Ovary (tissue), 7 donors: ENCODE measurements at regions not wholly inside any gene's neighbourhood (a gene's known extent, or its start where the extent isn't known, plus 50 kb on each side); places are given as distances from the start of the nearest gene placed in this dataset.

Experiments used
- DNase-seq, 5 donors: peaks; one replicate each; pipeline ENCODE4 v3.0.0-alpha.2; 2019 to 2020
- H3K27ac ChIP-seq, 2 donors: fragments of 200-600 bp; one replicate each; pipeline versions ENCODE4 v1.5.1 to v1.8.0; 2019 to 2022
- H3K27me3 ChIP-seq: fragments of 200-600 bp; one replicate; pipeline ENCODE4 v1.8.0; 2022
- H3K36me3 ChIP-seq: fragments of 200-600 bp; sonication (generic); one replicate; pipeline ENCODE4 v1.5.1; 2019
- H3K4me1 ChIP-seq: one replicate; pipeline ENCODE4 v1.8.1; 2013; ENCODE audit warnings: mild to moderate bottlenecking, moderate library complexity; ENCODE audit not compliant: insufficient read depth
- H3K4me3 ChIP-seq: fragments of 200-600 bp; sonication (generic); one replicate; pipeline ENCODE4 v1.5.1; 2017
- H3K9me3 ChIP-seq, 2 donors: fragments of 200-600 bp in 1 of 2; sonication (generic) in 1 of 2; one replicate each; pipeline versions ENCODE4 v1.5.1 to v1.8.1; 2013 to 2019; ENCODE audit warnings: mild to moderate bottlenecking in 1 of 2, moderate library complexity in 1 of 2
- CTCF ChIP-seq, 3 donors: fragments of 450-650 bp in 2 of 3; fragments of 200-600 bp in 1 of 3; IDR thresholded peaks; one replicate each; pipeline versions ENCODE4 v1.5.1 to v1.8.0; 2016 to 2022; ENCODE audit warnings: antibody characterized with exemption in 3 of 3, mild to moderate bottlenecking in 1 of 3
- EP300 ChIP-seq: sonication (generic); formaldehyde crosslinking; IDR thresholded peaks from one replicate; pipeline ENCODE4 v1.6.1; 2017; ENCODE audit warnings: antibody characterized with exemption
- POLR2A ChIP-seq: fragments of 450-650 bp; IDR thresholded peaks from one replicate; pipeline ENCODE4 v1.6.1; 2017; ENCODE audit warnings: antibody characterized with exemption, mild to moderate bottlenecking, moderate library complexity
- WGBS, 3 donors: extraction: QIAGEN DNeasy Blood & Tissue Kit in 1 of 3; methylation state at CpG; one replicate each; pipeline versions ENCODE4 v1.1.5 to v1.1.7; 2013 to 2017; 5-methylcytosine and 5-hydroxymethylcytosine counted together
- intact Hi-C, 4 donors: fragments of 100-400 bp; cut with DNase I; formaldehyde crosslinking; loops; one replicate each; pipeline versions ENCODE4 v1.11.0 to v1.15.1; 2022 to 2023
- donor health status: DM: no; HTN: no; CAD: no; lungs with moderate emphysema.
- donor health status: DM: no; HTN: no; CAD: no.
- donor health status: Bipolar disorder and iron deficiency.
- donor health status: DM: no; HTN: no; CAD: no.
- donor health status: DM: yes; HTN: yes; CAD: no.

- TF ChIP-seq EP300 (no peak), POLR2A (no peak), CTCF (IDR thresholded peaks at IDR 0.05) (no peak)
- no peak overlapping the region for H3K27ac ChIP-seq
- no peak for DNase-seq
- peak overlapping the region; percentile 4 for H3K4me3 ChIP-seq
- 3 to 6% (median 3%) methylated on average over 2 of the region's 2 CpGs for WGBS, 3 donors
- no peaks in the 10 kb centered on the region for H3K27me3 ChIP-seq
- H3K4me1 ChIP-seq, result no peaks in the 10 kb centered on the region
- intact Hi-C loops, result no loop called here
- no peaks in the 10 kb centered on the region for H3K9me3 ChIP-seq
- no peaks in the 10 kb centered on the region for H3K36me3 ChIP-seq
These were observed 190.3 kb downstream of the TENT5A start for GRCh38 chr6:81562169-81562568.

GRCh38 chr6:81561731-81562130, 190.8 kb downstream of the TENT5A start:
- intact Hi-C loops, result no loop called here

GRCh38 chr6:81561071-81561564, 191.4 kb downstream of the TENT5A start:
- Histone ChIP-seq H3K4me3 (no peak overlapping the region), H3K27me3 (no peaks in the 10 kb centered on the region), H3K27ac (no peak overlapping the region), H3K36me3 (no peaks in the 10 kb centered on the region), H3K4me1 (no peaks in the 10 kb centered on the region), H3K9me3 (no peaks in the 10 kb centered on the region)
- no peak for DNase-seq
- TF ChIP-seq CTCF (IDR thresholded peaks at IDR 0.05) (no peak), POLR2A (no peak), EP300 (no peak)
- intact Hi-C loops, result no loop called here
- 55 to 65% (median 59%) methylated on average over 2 of the region's 2 CpGs for WGBS, 3 donors

More at GRCh38 chr6:81561731-81562130, 190.8 kb downstream of the TENT5A start:
- TF ChIP-seq CTCF (IDR thresholded peaks at IDR 0.05) (no peak), EP300 (no peak), POLR2A (no peak)
- WGBS, 3 donors, result 19% methylated on average over 2 of the region's 2 CpGs
- Histone ChIP-seq H3K4me3 (peak overlapping the region; percentile 4), H3K9me3 (no peaks in the 10 kb centered on the region), H3K4me1 (no peaks in the 10 kb centered on the region), H3K36me3 (no peaks in the 10 kb centered on the region), H3K27me3 (no peaks in the 10 kb centered on the region), H3K27ac (no peak overlapping the region)
- no peak for DNase-seq

- DNase-seq, result no peak
- H3K27ac ChIP-seq, result no peak overlapping the region
- H3K4me1 ChIP-seq, result no peaks in the 10 kb centered on the region
- WGBS, 3 donors, result 90 to 96% (median 94%) methylated on average over 1 of the region's 1 CpG
- intact Hi-C loops, result no loop called here
- TF ChIP-seq POLR2A, result no peak
- TF ChIP-seq CTCF (IDR thresholded peaks at IDR 0.05), result no peak
- no peak for TF ChIP-seq EP300
- H3K9me3 ChIP-seq, result no peaks in the 10 kb centered on the region
- H3K36me3 ChIP-seq, result no peaks in the 10 kb centered on the region
- no peak overlapping the region for H3K4me3 ChIP-seq
- H3K27me3 ChIP-seq, result no peaks in the 10 kb centered on the region
These were observed 194.7 kb downstream of the TENT5A start for GRCh38 chr6:81557811-81558210.

- Histone ChIP-seq H3K36me3 (no peaks in the 10 kb centered on the region), H3K9me3 (no peaks in the 10 kb centered on the region), H3K4me3 (no peak overlapping the region), H3K4me1 (peaks cover 3% of the 10 kb centered on the region), H3K27ac (no peak overlapping the region), H3K27me3 (no peaks in the 10 kb centered on the region)
- intact Hi-C loops, result no loop called here
- DNase-seq, result no peak
- 2 to 7% (median 3%) methylated on average over 2 of the region's 2 CpGs for WGBS, 3 donors
- TF ChIP-seq EP300, result no peak
These were observed 195.9 kb downstream of the TENT5A start for GRCh38 chr6:81556551-81556950.
